Endodermal cell (in vitro differentiated cells): ENCODE measurements at regions not wholly inside any gene's neighbourhood (a gene's known extent, or its start where the extent isn't known, plus 50 kb on each side); places are given as distances from the start of the nearest gene placed in this dataset.

Experiments used
- DNase-seq: peaks from one replicate; pipeline ENCODE4 v3.0.0-alpha.2; 2017
- H3K27ac ChIP-seq: 2 replicates; pipeline ENCODE4 v1.5.1; 2013; ENCODE audit warnings: mild to moderate bottlenecking, low read depth, low read length, moderate library complexity
- H3K27me3 ChIP-seq: 2 replicates; pipeline ENCODE4 v1.6.1; 2013; ENCODE audit warnings: mild to moderate bottlenecking, low read length, moderate library complexity; ENCODE audit not compliant: insufficient read depth, control insufficient read depth, poor library complexity, severe bottlenecking
- H3K36me3 ChIP-seq: 2 replicates; pipeline ENCODE4 v1.7.0; 2013; ENCODE audit warnings: mild to moderate bottlenecking, low read length, moderate library complexity; ENCODE audit not compliant: control insufficient read depth, insufficient read depth
- H3K4me1 ChIP-seq: one replicate; pipeline ENCODE4 v1.7.0; 2013; ENCODE audit warnings: low read length; ENCODE audit not compliant: control insufficient read depth, insufficient read depth
- H3K4me3 ChIP-seq: 2 replicates; pipeline ENCODE4 v1.5.1; 2013; ENCODE audit warnings: mild to moderate bottlenecking, low read length, moderate library complexity
- H3K9ac ChIP-seq: 2 replicates; pipeline ENCODE4 v1.6.1; 2013; ENCODE audit warnings: mild to moderate bottlenecking, low read length, moderate library complexity; ENCODE audit not compliant: poor library complexity, severe bottlenecking; ENCODE audit errors: extremely low read depth
- H3K9me3 ChIP-seq: 2 replicates; pipeline ENCODE4 v1.6.1; 2013; ENCODE audit warnings: mild to moderate bottlenecking, low read length, moderate library complexity; ENCODE audit not compliant: control insufficient read depth
- H3K27ac Mint-ChIP-seq: 2 replicates; pipeline ENCODE4 v1.8.0; 2020; ENCODE audit warnings: mixed read lengths
- H3K27me3 Mint-ChIP-seq: 2 replicates; pipeline ENCODE4 v1.8.0; 2021; ENCODE audit warnings: mild to moderate bottlenecking, mixed read lengths; ENCODE audit not compliant: insufficient read depth
- H3K36me3 Mint-ChIP-seq: 2 replicates; pipeline ENCODE4 v1.8.0; 2020; ENCODE audit warnings: low read depth, mixed read lengths
- H3K4me1 Mint-ChIP-seq: 2 replicates; pipeline ENCODE4 v1.8.0; 2020; ENCODE audit warnings: mixed read lengths
- H3K4me3 Mint-ChIP-seq: 2 replicates; pipeline ENCODE4 v1.8.0; 2020; ENCODE audit warnings: mild to moderate bottlenecking, moderate library complexity, mixed read lengths
- H3K9me3 Mint-ChIP-seq: 2 replicates; pipeline ENCODE4 v1.8.0; 2020; ENCODE audit warnings: mild to moderate bottlenecking, mixed read lengths
- CTCF ChIP-seq: fragments of 200-600 bp; sonication (generic); conservative IDR thresholded peaks from 2 replicates; pipeline ENCODE4 v1.5.0; 2021; ENCODE audit warnings: antibody characterized with exemption, mild to moderate bottlenecking
- WGBS, 2 experiments: methylation state at CpG; one replicate each; pipeline versions ENCODE4 v1.1.5 to v1.1.7; 2013; ENCODE audit warnings: missing lambda C conversion rate in 2 of 2, mixed read lengths in 1 of 2; ENCODE audit not compliant: insufficient coverage in 1 of 2, insufficient read length in 1 of 2; 5-methylcytosine and 5-hydroxymethylcytosine counted together

GRCh38 chr9:21692390-21692789, 110.0 kb upstream of the MTAP start:
- Histone ChIP-seq H3K4me3 (no peak overlapping the region), H3K9ac (no peak overlapping the region), H3K27me3 (no peaks in the 10 kb centered on the region), H3K36me3 (no peaks in the 10 kb centered on the region), H3K27ac (no peak overlapping the region), H3K9me3 (no peaks in the 10 kb centered on the region), H3K4me1 (no peaks in the 10 kb centered on the region)
- Mint-ChIP-seq H3K4me3 (no peak overlapping the region), H3K4me1 (no peaks in the 10 kb centered on the region), H3K36me3 (peaks cover 2% of the 10 kb centered on the region), H3K27ac (no peak overlapping the region), H3K27me3 (peaks cover 27% of the 10 kb centered on the region), H3K9me3 (peaks cover 10% of the 10 kb centered on the region)
- TF ChIP-seq CTCF = no peak
- no peak for DNase-seq
- 92 to 96% methylated on average over 5 to 6 of the region's 6 CpGs for WGBS, 2 experiments

- whole genome bisulfite sequencing, 2 experiments = 81 to 100% methylated on average over 1 to 6 of the region's 6 CpGs
- no peak for DNase-seq
- H3K4me3 Mint-ChIP-seq = no peak overlapping the region
- peaks cover 27% of the 10 kb centered on the region for H3K27me3 Mint-ChIP-seq
- TF ChIP-seq CTCF = no peak
- H3K36me3 Mint-ChIP-seq = peaks cover 2% of the 10 kb centered on the region
- H3K27ac Mint-ChIP-seq = no peak overlapping the region
- H3K27me3 ChIP-seq = no peaks in the 10 kb centered on the region
- H3K36me3 ChIP-seq = no peaks in the 10 kb centered on the region
- no peak overlapping the region for H3K27ac ChIP-seq
- H3K4me1 Mint-ChIP-seq = no peaks in the 10 kb centered on the region
- H3K9ac ChIP-seq = no peak overlapping the region
- no peak overlapping the region for H3K4me3 ChIP-seq
- H3K9me3 Mint-ChIP-seq = peaks cover 10% of the 10 kb centered on the region
- no peaks in the 10 kb centered on the region for H3K9me3 ChIP-seq
- no peaks in the 10 kb centered on the region for H3K4me1 ChIP-seq
These were observed 108.0 kb upstream of the MTAP start for GRCh38 chr9:21694424-21694823.

- Histone ChIP-seq H3K9ac (no peak overlapping the region), H3K36me3 (no peaks in the 10 kb centered on the region), H3K4me1 (no peaks in the 10 kb centered on the region), H3K27ac (no peak overlapping the region), H3K4me3 (no peak overlapping the region), H3K9me3 (no peaks in the 10 kb centered on the region), H3K27me3 (no peaks in the 10 kb centered on the region)
- no peaks in the 10 kb centered on the region for H3K4me1 Mint-ChIP-seq
- peaks cover 27% of the 10 kb centered on the region for H3K27me3 Mint-ChIP-seq
- H3K9me3 Mint-ChIP-seq = peaks cover 10% of the 10 kb centered on the region
- H3K27ac Mint-ChIP-seq = no peak overlapping the region
- peaks cover 2% of the 10 kb centered on the region for H3K36me3 Mint-ChIP-seq
- no peak for DNase-seq
- no peak for TF ChIP-seq CTCF
- WGBS, 2 experiments = 95 to 97% methylated on average over 14 of the region's 14 CpGs
- H3K4me3 Mint-ChIP-seq = no peak overlapping the region
These were observed 107.0 kb upstream of the MTAP start for GRCh38 chr9:21695443-21695842.
